Loucy (cell line): ENCODE measurements at regions not wholly inside any gene's neighbourhood (a gene's known extent, or its start where the extent isn't known, plus 50 kb on each side); places are given as distances from the start of the nearest gene placed in this dataset.

Experiments used
- H2AFZ ChIP-seq: fragments of 200-600 bp; sonication (generic); 2 replicates; pipeline ENCODE4 v1.6.0; 2016; ENCODE audit warnings: antibody characterized with exemption, mild to moderate bottlenecking, low read length, moderate library complexity
- H3F3A ChIP-seq: fragments of 200-600 bp; 2 replicates; pipeline ENCODE4 v1.6.0; 2016; ENCODE audit warnings: antibody characterized with exemption, low read depth, mild to moderate bottlenecking
- H3K27me3 ChIP-seq: fragments of 200-600 bp; sonication (generic); 2 replicates; pipeline ENCODE4 v1.6.1; 2014; ENCODE audit warnings: low read length, mild to moderate bottlenecking; ENCODE audit not compliant: insufficient read depth, poor library complexity, severe bottlenecking
- H3K36me3 ChIP-seq: fragments of 200-600 bp; sonication (generic); 2 replicates; pipeline ENCODE4 v1.6.1; 2016; ENCODE audit warnings: low read length; ENCODE audit not compliant: insufficient read depth
- H3K4me1 ChIP-seq: fragments of 200-600 bp; sonication (generic); 2 replicates; pipeline ENCODE4 v1.5.1; 2014; ENCODE audit warnings: low read length, mild to moderate bottlenecking; ENCODE audit not compliant: insufficient read depth, poor library complexity, severe bottlenecking
- H3K4me2 ChIP-seq: fragments of 200-600 bp; sonication (generic); 2 replicates; pipeline ENCODE4 v1.6.0; 2014; ENCODE audit warnings: antibody characterized with exemption, low read length, low read depth, mild to moderate bottlenecking; ENCODE audit not compliant: poor library complexity, severe bottlenecking
- H3K4me3 ChIP-seq: fragments of 200-600 bp; sonication (generic); 2 replicates; pipeline ENCODE4 v1.5.1; 2014; ENCODE audit warnings: low read length, mild to moderate bottlenecking, mixed read lengths; ENCODE audit not compliant: poor library complexity, severe bottlenecking
- H3K79me2 ChIP-seq: fragments of 200-600 bp; sonication (generic); 2 replicates; pipeline ENCODE4 v1.6.1; 2014; ENCODE audit warnings: low read length; ENCODE audit not compliant: insufficient read depth
- H3K9ac ChIP-seq: fragments of 200-600 bp; sonication (generic); 2 replicates; pipeline ENCODE4 v1.6.0; 2014; ENCODE audit warnings: mild to moderate bottlenecking, low read depth, low read length, moderate library complexity; ENCODE audit not compliant: poor library complexity, severe bottlenecking
- H3K9me2 ChIP-seq: fragments of 200-600 bp; sonication (generic); replicated peaks from 2 replicates; pipeline ENCODE4 v1.6.1; 2016; ENCODE audit warnings: low read depth, low read length, mixed read lengths
- H3K9me3 ChIP-seq: fragments of 200-600 bp; sonication (generic); 2 replicates; pipeline ENCODE4 v1.6.1; 2014; ENCODE audit warnings: mild to moderate bottlenecking, antibody characterized with exemption, low read length, low read depth; ENCODE audit not compliant: insufficient read depth
- H4K20me1 ChIP-seq: fragments of 200-600 bp; sonication (generic); 2 replicates; pipeline ENCODE4 v1.6.0; 2014; ENCODE audit warnings: antibody characterized with exemption, low read length, mild to moderate bottlenecking; ENCODE audit not compliant: insufficient read depth, poor library complexity, severe bottlenecking
- CTCF ChIP-seq: fragments of 200-600 bp; sonication (generic); conservative IDR thresholded peaks from 2 replicates; pipeline ENCODE4 v1.5.1; 2014; ENCODE audit warnings: mild to moderate bottlenecking, antibody characterized with exemption, low read length
- EZH2phosphoT487 ChIP-seq: fragments of 200-600 bp; IDR thresholded peaks from 2 replicates; pipeline ENCODE4 v1.6.1; 2018; ENCODE audit warnings: antibody characterized with exemption, mild to moderate bottlenecking, moderate library complexity, borderline replicate concordance

- Histone ChIP-seq H2AFZ (no peak overlapping the region), H3K79me2 (no peaks in the 10 kb centered on the region), H3K4me3 (no peak overlapping the region), H3K9me2 (no peaks in the 10 kb centered on the region), H3K4me1 (no peaks in the 10 kb centered on the region), H3K9me3 (no peaks in the 10 kb centered on the region), H3K27me3 (no peaks in the 10 kb centered on the region), H3K9ac (no peak overlapping the region), H4K20me1 (no peaks in the 10 kb centered on the region), H3F3A (no peaks in the 10 kb centered on the region), H3K4me2 (no peak overlapping the region), H3K36me3 (no peaks in the 10 kb centered on the region)
- TF ChIP-seq CTCF (no peak), EZH2phosphoT487 (no peak)
Observed at GRCh38 chr3:62995119-62995518, 119.9 kb upstream of the CADPS start.

- no peak overlapping the region for H3K4me3 ChIP-seq
- H2AFZ ChIP-seq, result no peak overlapping the region
- H3K36me3 ChIP-seq, result no peaks in the 10 kb centered on the region
- H3K9me3 ChIP-seq, result no peaks in the 10 kb centered on the region
- H3K4me1 ChIP-seq, result no peaks in the 10 kb centered on the region
- H3K9me2 ChIP-seq, result no peaks in the 10 kb centered on the region
- H3F3A ChIP-seq, result no peaks in the 10 kb centered on the region
- H4K20me1 ChIP-seq, result no peaks in the 10 kb centered on the region
- TF ChIP-seq CTCF (no peak), EZH2phosphoT487 (no peak)
- no peaks in the 10 kb centered on the region for H3K79me2 ChIP-seq
- H3K27me3 ChIP-seq, result no peaks in the 10 kb centered on the region
- no peak overlapping the region for H3K4me2 ChIP-seq
- H3K9ac ChIP-seq, result no peak overlapping the region
Observed at GRCh38 chr3:62995530-62995929, 120.3 kb upstream of the CADPS start.

- H3K4me2 ChIP-seq, result no peak overlapping the region
- no peaks in the 10 kb centered on the region for H3F3A ChIP-seq
- H3K79me2 ChIP-seq, result no peaks in the 10 kb centered on the region
- no peaks in the 10 kb centered on the region for H3K36me3 ChIP-seq
- no peaks in the 10 kb centered on the region for H3K9me2 ChIP-seq
- TF ChIP-seq EZH2phosphoT487 (no peak), CTCF (no peak)
- H3K9me3 ChIP-seq, result no peaks in the 10 kb centered on the region
- no peak overlapping the region for H3K9ac ChIP-seq
- no peaks in the 10 kb centered on the region for H3K27me3 ChIP-seq
- H2AFZ ChIP-seq, result no peak overlapping the region
- H4K20me1 ChIP-seq, result no peaks in the 10 kb centered on the region
- H3K4me3 ChIP-seq, result no peak overlapping the region
- H3K4me1 ChIP-seq, result no peaks in the 10 kb centered on the region
Observed at GRCh38 chr3:62997369-62997768, 122.2 kb upstream of the CADPS start.
